ENCODE measurements at regions not wholly inside any gene's neighbourhood (a gene's known extent, or its start where the extent isn't known, plus 50 kb on each side); places are given as distances from the start of the nearest gene placed in this dataset.

DNA sequence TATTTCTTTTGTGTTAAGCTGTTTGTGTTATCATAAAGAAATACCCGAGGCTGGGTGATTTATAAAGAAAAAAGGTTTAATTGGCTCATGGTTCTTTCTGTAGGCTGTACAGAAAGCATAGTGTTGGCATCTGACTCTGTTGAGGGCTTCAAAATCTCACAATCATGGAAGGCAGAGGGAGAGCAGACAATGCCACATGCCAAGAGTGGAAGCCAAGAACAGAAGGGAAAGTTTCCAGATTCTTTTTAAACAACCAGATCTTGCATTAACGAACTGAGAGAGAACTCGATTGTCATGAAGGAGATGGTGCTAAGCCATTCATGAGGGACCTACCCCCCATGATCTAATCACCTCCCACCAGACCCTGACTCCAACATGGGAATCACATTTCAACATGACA lies 290.1 kb downstream of the BMP2 start:
- Histone ChIP-seq H3K27ac (no peak overlapping the region), H3K9me3 (no peaks in the 10 kb centered on the region), H3K27me3 (no peaks in the 10 kb centered on the region), H3K4me3 (no peak overlapping the region), H3K36me3 (no peaks in the 10 kb centered on the region), H3K4me1 (no peaks in the 10 kb centered on the region)
- intact Hi-C loops (cut with DNase I) = no loop called here
- TF ChIP-seq EP300 (IDR thresholded peaks at IDR 0.05) = no peak
- TF ChIP-seq POLR2A (IDR thresholded peaks at IDR 0.05) = no peak
- TF ChIP-seq, protein P1, sequence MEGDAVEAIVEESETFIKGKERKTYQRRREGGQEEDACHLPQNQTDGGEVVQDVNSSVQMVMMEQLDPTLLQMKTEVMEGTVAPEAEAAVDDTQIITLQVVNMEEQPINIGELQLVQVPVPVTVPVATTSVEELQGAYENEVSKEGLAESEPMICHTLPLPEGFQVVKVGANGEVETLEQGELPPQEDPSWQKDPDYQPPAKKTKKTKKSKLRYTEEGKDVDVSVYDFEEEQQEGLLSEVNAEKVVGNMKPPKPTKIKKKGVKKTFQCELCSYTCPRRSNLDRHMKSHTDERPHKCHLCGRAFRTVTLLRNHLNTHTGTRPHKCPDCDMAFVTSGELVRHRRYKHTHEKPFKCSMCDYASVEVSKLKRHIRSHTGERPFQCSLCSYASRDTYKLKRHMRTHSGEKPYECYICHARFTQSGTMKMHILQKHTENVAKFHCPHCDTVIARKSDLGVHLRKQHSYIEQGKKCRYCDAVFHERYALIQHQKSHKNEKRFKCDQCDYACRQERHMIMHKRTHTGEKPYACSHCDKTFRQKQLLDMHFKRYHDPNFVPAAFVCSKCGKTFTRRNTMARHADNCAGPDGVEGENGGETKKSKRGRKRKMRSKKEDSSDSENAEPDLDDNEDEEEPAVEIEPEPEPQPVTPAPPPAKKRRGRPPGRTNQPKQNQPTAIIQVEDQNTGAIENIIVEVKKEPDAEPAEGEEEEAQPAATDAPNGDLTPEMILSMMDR (IDR thresholded peaks at IDR 0.05) = no peak
- no peak for TF ChIP-seq POLR2AphosphoS5 (IDR thresholded peaks at IDR 0.05)
- DNase-seq = no peak
- 75 to 76% methylated on average over 3 of the region's 3 CpGs for WGBS, 2 donors

DNA sequence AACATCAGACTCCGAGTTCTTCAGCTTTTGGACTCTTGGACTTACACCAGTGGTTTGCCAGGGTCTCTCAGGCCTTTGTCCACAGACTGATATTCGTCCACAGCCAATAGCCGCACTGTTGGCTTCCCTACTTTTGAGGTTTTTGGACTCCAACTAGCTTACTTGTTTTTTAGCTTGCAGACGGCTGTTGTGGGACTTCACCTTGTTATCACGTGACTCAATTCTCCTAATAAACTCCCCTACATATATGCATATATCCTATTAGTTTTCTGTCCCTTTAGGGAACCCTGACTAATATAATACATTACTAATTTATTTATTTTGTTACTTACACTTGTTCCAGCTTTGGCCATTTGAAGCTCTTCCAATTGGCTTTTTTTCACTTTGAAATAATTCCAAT lies 311.3 kb downstream of the BMP2 start:
- H3K27me3 ChIP-seq = no peaks in the 10 kb centered on the region
- intact Hi-C loops (cut with DNase I) = no loop called here
- WGBS, 2 donors = 82 to 92% methylated on average over 5 of the region's 5 CpGs

DNA sequence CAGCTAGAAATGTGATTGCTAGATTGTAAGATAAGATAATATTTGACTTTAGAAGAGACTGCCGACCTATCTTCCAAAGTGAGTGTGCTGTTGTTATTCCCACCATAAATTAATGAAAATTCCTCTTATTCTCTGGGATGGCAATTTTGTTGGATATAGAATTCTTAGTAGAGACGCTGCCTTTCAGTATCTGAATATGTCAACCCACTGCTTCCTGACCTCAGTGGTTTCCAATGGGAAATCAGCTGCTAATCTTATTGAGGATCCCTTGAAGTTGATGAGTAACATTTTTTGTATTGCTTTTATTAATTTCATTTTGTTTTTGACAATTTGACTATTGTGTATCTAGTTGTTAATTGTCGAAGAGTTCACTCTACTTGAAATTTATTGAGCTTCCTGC lies 313.0 kb downstream of the BMP2 start:
- Histone ChIP-seq H3K27me3 (no peaks in the 10 kb centered on the region), H3K4me1 (no peaks in the 10 kb centered on the region), H3K27ac (no peak overlapping the region), H3K36me3 (no peaks in the 10 kb centered on the region), H3K4me3 (no peak overlapping the region), H3K9me3 (no peaks in the 10 kb centered on the region)
- no peak for TF ChIP-seq POLR2AphosphoS5 (IDR thresholded peaks at IDR 0.05)
- TF ChIP-seq, protein P1 (IDR thresholded peaks at IDR 0.05) = no peak
- no peak for TF ChIP-seq EP300 (IDR thresholded peaks at IDR 0.05)
- TF ChIP-seq POLR2A (IDR thresholded peaks at IDR 0.05) = no peak
- 83 to 86% methylated on average over 3 of the region's 3 CpGs for WGBS, 2 donors
- DNase-seq = no peak
- intact Hi-C loops (cut with DNase I) = no loop called here

More for the DNA sequence above, 311.3 kb downstream of the BMP2 start:
- Histone ChIP-seq H3K36me3 (no peaks in the 10 kb centered on the region), H3K4me1 (no peaks in the 10 kb centered on the region), H3K27ac (no peak overlapping the region), H3K4me3 (no peak overlapping the region), H3K9me3 (no peaks in the 10 kb centered on the region)
- TF ChIP-seq POLR2AphosphoS5 (IDR thresholded peaks at IDR 0.05) (no peak), POLR2A (IDR thresholded peaks at IDR 0.05) (no peak), EP300 (IDR thresholded peaks at IDR 0.05) (no peak)
- TF ChIP-seq, protein P1 (IDR thresholded peaks at IDR 0.05) = no peak
- no peak for DNase-seq

DNA sequence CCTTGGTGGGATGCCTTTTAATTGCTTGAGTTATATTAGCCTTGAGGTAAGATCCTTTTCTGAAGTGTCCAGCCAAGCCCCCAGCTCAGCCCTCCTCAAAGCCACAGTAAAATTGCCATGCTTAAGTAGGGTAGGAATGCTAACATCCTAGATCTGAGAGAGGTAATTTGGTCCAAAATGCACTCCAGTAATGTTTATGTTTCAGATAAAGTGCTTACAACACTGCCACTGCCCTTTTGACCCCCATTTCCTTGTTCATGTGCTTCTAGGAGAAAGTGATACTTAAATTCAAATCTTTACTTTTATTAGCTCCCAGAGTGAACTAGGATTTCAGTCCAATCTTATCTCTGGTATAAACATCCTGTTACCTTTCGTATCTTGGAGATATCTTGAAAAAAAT lies 318.0 kb downstream of the BMP2 start:
- DNase-seq = no peak
- intact Hi-C loops (cut with DNase I) = no loop called here
- TF ChIP-seq, protein P1 (IDR thresholded peaks at IDR 0.05) = no peak
- no peak for TF ChIP-seq POLR2A (IDR thresholded peaks at IDR 0.05)
- TF ChIP-seq EP300 (IDR thresholded peaks at IDR 0.05) = no peak
- no peak for TF ChIP-seq POLR2AphosphoS5 (IDR thresholded peaks at IDR 0.05)
- no peak overlapping the region for H3K4me3 ChIP-seq
- H3K4me1 ChIP-seq = no peaks in the 10 kb centered on the region
- H3K27me3 ChIP-seq = no peaks in the 10 kb centered on the region
- WGBS, 2 donors = 9 to 40% methylated on average over 1 of the region's 1 CpG
- no peaks in the 10 kb centered on the region for H3K36me3 ChIP-seq
- no peaks in the 10 kb centered on the region for H3K9me3 ChIP-seq
- no peak overlapping the region for H3K27ac ChIP-seq

DNA sequence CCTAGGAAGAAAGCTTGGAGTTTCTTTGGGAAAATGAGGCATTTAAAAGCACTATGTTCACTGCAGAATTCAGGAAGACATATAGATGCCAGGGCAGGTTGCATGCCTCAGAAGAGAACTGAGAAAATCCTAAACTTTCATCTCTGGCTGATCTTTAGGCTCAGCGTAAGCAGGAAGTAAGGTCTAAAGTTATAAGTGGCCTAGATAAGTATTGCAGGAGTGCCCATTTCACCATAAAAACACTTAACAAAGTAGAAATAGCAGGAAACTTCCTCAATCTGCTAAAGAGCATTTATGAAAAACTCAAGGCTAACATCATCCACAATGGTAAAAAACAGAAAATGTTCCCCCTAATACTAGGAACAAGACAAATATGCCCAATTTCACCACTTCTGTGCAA lies 320.3 kb downstream of the BMP2 start:
- no peaks in the 10 kb centered on the region for H3K4me1 ChIP-seq
- DNase-seq = no peak
- H3K27ac ChIP-seq = no peak overlapping the region
- H3K9me3 ChIP-seq = no peaks in the 10 kb centered on the region
- H3K27me3 ChIP-seq = no peaks in the 10 kb centered on the region
- TF ChIP-seq POLR2A (IDR thresholded peaks at IDR 0.05) (no peak), POLR2AphosphoS5 (IDR thresholded peaks at IDR 0.05) (no peak)
- TF ChIP-seq, protein P1 (IDR thresholded peaks at IDR 0.05) = no peak
- intact Hi-C loops (cut with DNase I) = no loop called here
- 18 to 47% methylated on average over 1 of the region's 1 CpG for WGBS, 2 donors
- H3K4me3 ChIP-seq = no peak overlapping the region
- H3K36me3 ChIP-seq = no peaks in the 10 kb centered on the region

Data from sigmoid colon (tissue), 6 donors.